Loucy (cell line): ENCODE measurements at regions not wholly inside any gene's neighbourhood (a gene's known extent, or its start where the extent isn't known, plus 50 kb on each side); places are given as distances from the start of the nearest gene placed in this dataset.

ENCODE experiments used
- CTCF ChIP-seq: fragments of 200-600 bp; sonication (generic); conservative IDR thresholded peaks from 2 replicates; pipeline ENCODE4 v1.5.1; 2014; ENCODE audit warnings: mild to moderate bottlenecking, antibody characterized with exemption, low read length
- EZH2phosphoT487 ChIP-seq: fragments of 200-600 bp; IDR thresholded peaks from 2 replicates; pipeline ENCODE4 v1.6.1; 2018; ENCODE audit warnings: antibody characterized with exemption, mild to moderate bottlenecking, moderate library complexity, borderline replicate concordance

GRCh38 chr4:189800545-189801088, 140.1 kb upstream of the FRG1 start:
- TF ChIP-seq CTCF, result no peak
- TF ChIP-seq EZH2phosphoT487, result no peak
